LHCN-M2 (cell line): ENCODE measurements at regions not wholly inside any gene's neighbourhood (a gene's known extent, or its start where the extent isn't known, plus 50 kb on each side); places are given as distances from the start of the nearest gene placed in this dataset.
"Not testable (repeated sequence)": the region's sequence is repeated elsewhere in the genome, so short reads cannot be mapped to it uniquely, and the experiment has no call there.

ENCODE experiments used
- DNase-seq: peaks from one replicate; pipeline ENCODE4 v3.0.0-alpha.2; 2012; ENCODE audit warnings: low read depth

DNA sequence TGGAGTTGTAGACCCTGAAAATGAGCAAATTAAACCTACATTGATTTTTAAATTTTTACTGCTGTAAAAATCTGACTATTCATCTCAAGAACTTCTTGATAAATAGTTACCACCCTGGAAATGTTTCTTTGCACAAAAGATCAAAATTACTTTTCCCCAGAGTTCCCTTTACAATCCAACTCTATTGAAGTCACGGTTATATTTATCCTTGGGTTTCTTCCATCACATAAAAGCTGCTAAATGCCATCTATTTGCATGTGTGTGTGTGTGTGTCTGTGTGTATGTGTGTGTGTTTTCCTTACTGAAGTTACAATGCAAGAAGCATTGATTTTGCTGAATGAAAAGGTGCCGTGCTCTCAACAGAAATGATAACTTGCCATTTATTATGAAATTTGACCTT, 1273.0 kb downstream of the ROBO2 start:
- no peak for DNase-seq

DNA sequence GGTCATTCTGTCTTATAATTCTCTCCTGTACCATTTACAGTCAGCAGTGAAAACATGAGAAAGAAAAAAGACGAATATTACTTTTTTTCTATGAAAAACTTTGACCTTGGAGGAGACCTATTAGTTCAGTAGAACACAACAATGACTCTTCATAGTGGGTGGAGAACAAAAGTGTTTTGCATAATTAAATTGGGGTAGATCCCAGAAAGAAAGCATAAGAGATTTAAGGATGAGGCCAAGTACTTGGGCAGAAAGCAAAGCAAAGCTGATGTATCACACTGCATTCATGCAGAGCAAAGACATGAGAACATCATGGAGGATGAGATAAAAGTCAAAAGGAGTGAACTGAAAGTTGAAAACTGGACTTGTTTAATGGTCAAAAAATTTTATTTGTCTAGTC, 1273.4 kb downstream of the ROBO2 start:
- no peak for DNase-seq

DNA sequence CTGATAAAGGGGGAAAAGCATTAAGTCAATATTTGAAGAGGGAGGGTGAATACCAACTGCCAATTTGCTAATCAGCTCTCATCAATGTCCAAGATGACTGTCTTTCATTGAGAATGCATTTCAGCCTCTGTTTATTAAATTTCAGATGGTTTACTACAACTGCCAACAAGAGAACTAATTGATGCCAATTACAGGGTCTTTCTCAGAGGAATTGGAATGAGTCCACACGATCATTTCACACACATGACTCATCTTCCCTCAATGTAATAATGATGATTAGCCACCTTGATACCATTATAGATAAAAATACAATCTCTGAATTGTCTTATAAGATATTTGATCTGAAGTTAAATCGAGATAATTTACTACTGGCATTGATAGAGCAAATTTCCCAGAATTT, 1274.4 kb downstream of the ROBO2 start:
- no peak for DNase-seq

DNA sequence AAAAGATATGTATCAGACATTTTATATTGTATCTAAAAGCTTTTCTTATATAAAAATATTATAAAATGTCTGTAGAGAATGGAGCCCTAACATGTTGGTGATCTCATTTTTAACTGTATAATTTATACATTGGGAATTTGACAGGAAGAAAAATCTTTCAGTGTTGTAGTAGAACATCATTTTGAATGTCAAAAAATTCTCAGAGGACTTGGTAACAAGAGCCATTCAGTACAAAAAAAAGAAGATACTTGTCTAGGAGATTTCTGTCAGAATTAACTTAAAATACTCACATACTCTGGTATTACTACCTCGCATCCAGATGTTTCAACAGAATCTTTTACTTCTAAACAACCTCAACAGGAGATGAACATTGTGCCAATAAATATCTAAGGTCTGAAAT, 1277.9 kb downstream of the ROBO2 start:
- no peak for DNase-seq

DNA sequence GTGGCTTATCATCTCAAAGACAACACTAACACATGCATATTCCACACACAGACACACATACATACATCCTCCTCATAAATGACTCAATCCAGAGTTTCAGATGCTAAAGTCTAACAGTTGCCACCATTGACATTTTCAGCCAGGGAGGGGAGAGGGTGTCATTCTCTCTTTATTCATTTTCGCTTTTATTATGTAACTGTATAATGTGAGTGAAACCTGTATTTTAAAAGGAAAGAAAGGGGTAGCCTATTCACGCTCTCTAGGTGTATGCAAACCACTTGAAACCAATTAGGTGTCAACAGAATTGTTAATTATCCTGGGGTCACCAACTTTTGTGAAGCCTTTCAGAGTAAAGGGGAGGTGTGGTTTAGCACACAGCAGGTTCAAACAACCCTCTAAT, 1282.9 kb downstream of the ROBO2 start:
- DNase-seq = no peak

DNA sequence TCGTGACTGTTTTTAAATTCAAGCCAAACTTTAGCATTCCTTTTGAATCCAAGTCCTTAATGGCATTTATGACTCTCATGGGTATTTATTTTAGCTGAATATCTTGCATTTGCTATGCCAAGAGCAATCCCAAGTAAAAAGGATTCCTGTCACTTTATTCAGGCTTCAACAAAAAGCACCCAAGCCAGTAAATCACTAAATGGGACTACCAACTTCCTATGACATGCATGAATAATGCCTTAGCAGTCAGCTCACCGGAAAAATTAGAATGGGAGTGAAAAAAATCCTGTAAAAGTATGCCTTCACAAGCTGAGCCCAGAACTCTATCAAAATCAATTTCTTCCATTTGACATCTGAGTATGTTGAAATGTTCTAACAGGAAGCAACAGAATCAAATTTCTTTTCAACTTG, 1297.9 kb downstream of the ROBO2 start:
- DNase-seq = no peak

DNA sequence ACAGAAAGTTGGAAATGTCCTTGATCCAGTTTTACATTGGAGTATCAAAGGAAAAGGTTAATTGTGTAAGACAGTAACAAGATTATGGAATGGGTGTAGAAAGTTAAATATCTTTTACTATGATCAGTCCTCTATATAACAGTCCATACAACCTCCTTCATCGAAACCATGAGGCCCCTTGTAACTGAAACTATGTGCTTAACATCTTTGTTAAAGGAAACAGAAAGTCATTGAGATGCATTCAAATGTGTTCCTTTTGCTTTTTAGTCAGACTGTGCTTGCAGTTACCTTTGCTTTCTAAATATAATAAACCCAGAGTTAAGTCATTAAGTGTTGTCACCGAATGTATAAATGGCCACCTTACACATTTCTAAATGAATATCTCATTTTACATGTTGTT, 1298.5 kb downstream of the ROBO2 start:
- no peak for DNase-seq

DNA sequence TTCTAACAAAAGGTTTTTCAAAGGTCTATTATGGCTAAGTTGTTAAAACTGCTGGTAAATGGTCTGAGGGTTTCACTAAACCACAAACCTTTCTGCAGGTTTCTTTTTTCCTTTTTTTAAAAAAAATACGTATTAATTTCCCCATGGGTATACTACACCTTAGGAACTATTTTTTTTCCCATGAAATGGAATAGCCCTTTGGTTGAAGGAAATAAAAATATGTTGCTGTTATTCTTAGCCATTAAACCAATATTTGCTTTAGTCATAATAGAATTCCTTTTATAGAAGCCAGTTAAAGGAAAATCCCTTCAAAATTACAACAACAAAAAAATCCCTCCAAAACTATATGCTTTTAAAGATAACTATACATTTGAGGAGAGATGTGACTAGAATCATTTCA, 1303.3 kb downstream of the ROBO2 start:
- DNase-seq = no peak

DNA sequence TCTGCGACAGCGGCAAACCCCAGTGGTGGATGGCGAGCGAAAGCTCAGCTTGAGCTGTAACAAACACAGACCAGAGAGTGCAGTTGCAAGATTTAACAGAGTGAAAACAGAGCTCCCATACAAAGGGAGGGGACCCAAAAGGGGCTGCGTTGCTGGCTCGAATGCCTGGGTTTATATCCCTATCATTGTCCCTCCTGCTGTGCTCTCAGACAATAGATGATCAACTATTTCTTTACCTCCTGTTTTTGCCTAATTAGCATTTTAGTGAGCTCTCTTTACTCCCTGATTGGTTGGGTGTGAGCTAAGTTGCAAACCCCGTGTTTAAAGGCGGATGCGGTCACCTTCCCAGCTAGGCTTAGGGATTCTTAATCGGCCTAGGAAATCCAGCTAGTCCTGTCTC, 1304.4 kb downstream of the ROBO2 start:
- DNase-seq = not testable (repeated sequence)

DNA sequence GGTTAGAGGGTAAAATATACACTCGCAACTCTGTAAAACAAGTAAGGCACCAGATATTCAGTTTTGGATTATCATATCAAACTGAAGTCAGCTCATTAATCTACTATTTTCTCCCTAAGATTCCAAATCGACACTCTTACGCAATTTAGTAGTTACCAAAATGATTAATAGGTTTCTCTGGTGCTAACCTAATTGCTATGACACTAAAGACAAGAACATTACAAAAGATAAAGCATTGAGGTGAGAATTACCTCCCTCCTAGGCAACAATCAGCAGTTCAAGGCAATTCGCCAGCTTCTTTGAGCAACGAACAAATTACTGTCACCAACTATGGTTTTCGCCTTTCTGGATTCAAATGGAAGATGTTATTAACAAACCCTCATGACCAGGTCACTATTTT, 1305.0 kb downstream of the ROBO2 start:
- DNase-seq = no peak

DNA sequence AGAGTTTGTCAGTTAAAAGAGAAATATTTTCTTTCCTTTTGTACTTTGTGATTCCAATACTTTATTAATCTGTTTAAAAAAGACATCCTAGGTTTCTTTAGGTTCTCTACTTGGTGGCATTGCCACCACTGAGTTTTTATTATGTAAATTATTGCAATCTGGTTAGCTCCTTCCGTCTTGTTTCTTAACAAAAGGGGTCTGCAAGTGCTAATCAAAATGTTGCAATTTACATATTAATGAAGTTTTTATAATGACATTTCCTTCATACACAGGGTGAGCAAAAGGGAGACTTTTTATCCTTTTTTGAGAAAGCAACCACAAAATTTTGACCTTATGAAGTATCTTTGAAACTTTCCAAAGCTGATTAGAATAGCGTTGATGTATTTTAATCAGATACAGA, 1307.3 kb downstream of the ROBO2 start:
- no peak for DNase-seq

DNA sequence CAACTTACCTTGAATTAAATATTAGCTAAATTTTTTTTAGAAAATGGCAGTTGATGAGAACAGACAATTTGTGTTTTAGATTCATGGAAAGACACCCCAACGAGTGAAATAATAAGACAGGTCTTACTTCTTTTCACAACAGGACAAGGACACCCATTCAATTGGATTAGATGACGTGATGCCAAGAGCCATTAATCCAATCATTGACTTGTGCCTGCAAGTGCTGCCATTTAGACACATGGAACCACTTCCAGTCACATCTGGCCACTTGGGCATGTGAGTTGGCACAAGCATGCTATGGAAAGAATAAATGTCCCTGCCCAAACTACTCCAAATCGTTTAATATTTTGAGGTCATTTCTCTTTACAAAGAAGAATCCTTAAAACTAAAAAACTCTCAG, 1308.8 kb downstream of the ROBO2 start:
- no peak for DNase-seq

DNA sequence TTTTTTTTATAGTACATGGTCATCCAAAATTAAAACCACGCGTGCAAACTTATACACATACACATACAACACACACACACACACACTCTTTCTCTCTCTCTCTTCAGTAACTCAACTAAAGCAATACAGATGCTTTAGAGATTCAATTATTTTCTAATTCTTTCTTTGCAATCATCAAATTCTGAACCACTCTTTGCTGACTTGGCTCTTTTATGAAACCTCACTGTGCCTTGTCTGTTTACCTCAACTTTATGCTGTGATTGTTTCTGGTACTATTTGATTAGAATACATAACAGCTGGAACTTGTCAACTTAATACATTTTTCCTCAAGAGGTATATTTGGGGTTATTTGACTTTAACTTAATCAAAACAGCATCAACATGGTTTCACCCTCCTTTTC, 1309.7 kb downstream of the ROBO2 start:
- DNase-seq = no peak

DNA sequence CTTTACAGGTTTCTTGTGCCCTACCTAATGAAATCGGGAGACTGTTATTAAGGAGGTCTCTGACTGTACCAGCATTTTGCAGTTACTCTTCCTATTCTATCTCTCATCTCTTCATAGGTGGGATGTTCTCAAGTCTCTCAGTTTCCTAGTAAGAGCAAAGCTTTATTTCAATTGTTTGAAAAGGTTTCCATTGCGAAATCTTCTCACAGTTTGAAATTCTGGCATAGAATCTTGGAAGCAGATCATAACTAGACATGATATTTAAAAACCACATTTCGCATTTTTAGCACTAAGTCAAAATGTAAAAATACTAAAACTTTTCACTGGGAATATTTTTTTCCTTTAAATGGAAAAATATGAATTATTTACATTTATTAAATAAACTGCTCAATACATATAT, 1311.4 kb downstream of the ROBO2 start:
- no peak for DNase-seq

DNA sequence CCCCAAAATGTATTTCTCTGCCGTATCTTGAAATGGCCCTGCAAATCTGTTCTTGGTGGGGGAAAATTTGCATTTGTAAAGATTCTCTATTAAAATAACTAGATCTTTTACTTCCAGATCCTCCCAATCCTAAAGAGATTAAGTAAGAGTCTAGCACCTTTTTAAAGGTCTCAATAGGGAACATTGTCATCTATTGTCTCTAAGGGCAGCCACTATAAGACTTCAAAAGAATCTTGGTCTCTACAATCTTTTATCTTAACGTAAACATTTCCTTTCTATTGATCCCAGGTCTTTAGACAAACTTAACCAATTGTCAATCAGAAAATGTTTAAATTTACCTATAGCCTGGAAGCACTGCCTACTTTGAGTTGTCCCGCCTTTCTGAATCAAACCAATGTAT, 1313.3 kb downstream of the ROBO2 start:
- no peak for DNase-seq

DNA sequence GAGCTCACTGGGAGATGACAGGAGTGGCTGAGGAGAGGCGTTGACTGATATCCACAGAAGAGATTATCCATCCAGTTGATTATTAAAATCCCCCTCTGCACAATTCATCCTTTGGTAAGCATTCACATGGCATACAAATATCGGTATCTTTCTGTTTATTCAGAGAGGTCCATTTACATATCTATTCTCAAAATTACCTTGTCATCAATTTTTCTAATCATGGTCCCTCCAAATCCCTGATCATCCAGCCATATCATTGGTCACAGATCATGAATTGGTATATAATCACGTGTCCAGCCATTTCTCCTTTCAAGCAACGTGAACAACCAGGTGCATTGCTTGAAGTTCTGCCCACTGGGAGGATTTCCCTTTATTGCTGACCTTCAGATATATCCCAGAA, 1321.0 kb downstream of the ROBO2 start:
- no peak for DNase-seq

DNA sequence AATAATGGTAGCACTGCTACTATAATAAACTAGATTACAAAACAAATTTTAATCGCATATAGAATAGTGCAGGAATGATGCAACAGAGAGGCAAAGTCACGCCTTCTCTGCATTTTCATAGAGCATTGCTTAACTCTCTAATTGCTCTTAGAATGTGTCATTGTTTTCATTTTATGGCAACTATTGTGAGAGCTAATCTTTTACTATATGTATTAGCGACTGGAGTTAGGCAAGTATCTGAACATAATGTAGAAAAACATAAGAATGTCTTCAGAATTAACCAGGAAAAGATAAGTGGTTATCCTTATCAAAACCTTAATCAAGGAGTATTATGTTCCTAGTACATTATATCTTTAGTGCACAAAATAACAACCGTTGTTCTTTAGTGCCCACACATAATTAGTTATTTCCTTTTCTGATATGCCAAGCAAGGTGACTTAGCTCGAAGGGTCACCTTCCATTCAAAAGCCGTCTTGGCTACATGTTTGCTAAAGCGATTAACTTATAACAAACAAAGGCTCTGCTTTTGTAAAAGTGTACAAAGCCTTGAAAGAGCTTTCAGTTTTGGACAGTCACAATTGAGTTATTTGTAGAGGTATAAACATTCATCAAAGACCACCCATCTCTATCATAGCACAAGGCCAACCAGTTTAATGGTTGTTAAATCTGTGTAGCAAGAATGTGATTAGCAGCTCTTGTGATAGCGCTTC, 1328.9 kb downstream of the ROBO2 start:
- no peak for DNase-seq

DNA sequence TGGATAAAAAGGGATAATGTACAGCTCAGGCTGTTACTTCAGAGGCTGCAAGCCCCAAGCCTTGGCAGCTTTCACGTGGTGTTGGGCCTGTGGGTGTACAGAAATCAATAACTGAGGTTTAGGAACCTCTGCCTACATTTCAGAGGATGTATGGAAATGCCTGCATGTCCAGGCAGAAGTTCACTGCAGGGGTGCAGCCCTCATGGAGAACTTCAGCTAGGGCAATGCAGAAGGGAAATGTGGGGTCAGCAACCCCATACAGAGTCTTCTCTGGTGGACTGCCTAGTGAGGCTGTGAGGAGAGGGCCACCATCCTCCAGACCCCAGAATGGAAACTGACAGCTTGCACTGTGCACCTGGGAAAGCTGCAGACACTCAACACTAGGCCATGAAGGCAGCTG, 1350.3 kb downstream of the ROBO2 start:
- DNase-seq = no peak

DNA sequence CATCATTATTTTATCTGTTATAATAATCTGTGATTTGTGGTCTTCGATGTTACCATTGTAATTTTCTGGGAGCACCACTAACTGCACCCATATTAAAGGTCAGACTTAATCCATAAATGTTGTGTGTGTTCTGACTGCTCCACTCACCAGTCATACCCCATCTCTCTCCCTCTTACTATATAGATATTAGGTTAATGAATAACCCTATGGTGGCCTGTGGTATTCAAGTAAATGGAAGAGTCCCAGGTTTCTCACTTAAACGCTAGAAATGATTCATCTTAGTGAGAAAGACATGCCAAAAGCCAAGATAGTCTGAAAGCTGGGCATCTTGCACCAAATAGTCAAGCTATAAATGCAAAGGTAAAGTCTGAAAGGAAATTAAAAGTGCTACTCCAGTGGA, 1358.5 kb downstream of the ROBO2 start:
- DNase-seq = no peak

DNA sequence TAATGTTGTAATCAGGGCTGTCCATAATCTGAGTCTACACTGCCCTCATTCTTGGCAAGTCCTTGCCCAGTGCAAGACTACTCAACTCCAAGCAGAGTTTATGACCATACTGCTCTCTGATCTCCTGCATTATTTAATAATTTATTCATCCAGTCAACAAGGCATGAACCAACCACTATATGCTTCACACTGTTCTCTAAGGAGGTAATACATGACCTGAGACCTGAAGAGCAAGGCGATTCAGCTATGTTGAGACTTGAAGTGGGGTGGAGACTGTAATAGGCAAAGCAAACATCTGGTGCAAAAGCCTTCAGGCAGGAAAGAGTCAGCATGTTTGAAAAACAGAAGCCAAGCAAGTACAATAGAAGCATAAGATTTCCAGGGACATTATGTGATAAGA, 1362.8 kb downstream of the ROBO2 start:
- no peak for DNase-seq

DNA sequence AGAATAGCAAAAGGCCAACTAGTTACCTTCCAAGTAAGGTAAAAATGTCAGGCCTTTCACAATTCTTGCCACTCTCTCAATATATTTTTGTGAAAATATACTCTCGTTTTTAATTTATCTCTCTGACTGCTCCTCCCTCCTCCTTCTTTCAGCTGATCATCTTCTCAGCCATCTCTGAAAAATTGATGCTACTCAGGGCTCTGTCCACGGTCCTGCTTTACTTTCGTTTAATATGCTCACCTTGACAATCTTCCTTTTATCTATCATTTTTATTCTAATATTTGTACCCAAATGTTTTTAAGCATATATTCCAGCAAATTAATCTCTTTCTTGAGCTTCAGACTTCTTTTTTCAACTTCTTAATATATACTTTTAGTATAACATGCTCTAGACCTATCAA, 1362.1 kb downstream of the ROBO1 start:
- no peak for DNase-seq

DNA sequence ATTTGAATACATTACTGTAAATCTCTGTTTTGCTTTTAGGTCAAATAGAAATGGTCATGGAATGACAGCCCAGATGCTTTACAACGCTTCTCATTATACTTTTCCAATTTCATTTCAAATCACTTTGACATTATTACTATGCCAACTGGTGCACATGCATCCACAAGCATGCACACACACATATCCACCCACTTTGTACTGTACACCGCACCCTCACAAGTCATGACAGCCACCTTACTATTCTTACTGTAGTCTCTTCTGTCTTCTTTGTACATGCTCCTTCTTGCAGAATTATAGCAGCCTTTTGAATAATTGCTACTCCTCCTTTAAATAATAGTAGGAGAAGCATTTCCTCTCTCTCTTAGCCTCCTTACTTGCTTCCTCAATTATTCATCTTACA, 1361.4 kb downstream of the ROBO1 start:
- DNase-seq = no peak

DNA sequence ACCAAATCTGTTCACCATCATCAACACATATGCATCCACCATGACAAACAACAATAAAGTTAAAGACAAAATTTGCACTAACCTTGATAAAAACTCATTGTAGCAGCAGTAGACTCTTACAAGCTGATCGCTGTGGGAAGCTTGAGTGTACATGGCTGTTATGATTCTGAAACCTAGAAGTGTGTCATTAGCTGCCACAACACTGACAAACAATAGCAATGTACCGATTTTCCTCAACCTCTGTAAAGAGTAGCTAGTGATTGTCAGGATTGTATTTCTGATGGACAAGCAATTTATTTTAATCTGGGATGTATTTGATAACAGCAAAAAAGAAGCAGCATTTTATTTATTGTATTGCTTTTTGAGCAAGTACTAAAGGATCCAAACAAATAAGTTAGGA, 1357.7 kb downstream of the ROBO1 start:
- DNase-seq = no peak

DNA sequence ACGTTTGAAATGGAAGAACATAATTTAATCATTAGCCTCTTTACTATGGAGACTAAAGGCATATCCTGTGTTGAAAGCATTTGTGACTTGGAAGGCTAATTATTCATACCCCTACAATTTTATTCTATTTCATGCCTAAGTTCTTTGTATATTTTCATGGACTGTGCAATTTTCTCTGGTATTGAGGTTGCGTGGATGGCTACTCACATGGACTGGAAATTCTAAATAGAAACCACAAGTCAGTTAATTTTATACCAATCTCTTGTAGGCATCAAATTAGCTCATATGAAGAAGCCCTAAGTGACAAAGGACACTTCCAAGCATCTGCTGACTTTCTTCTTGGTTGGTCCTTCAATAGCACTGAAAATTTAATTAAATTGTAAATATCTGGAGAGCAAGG, 1353.5 kb downstream of the ROBO1 start:
- DNase-seq = no peak
